ENCODE measurements at regions not wholly inside any gene's neighbourhood (a gene's known extent, or its start where the extent isn't known, plus 50 kb on each side); places are given as distances from the start of the nearest gene placed in this dataset.

DNA sequence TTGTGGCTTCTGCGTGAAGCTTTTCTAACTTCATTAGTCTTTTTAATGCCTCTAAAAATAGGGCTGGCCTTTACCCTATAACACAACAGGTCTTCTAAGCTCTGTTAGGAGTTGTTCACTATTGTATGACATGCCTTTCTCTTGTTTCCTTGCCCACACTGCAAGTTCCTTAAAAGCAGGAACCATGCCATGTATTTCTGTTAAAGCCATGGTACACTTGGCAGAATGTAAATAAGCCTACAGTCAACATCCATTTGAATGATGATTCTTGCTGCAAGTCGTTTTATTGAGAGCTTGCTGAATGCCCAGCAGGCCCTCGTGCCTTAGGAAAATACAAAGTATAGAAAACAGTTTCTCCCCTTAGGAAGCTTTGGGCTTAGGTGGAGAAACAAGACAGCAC is 214.6 kb downstream of the DUSP10 start:
- TF ChIP-seq POLR2A (IDR thresholded peaks at IDR 0.05): no peak
- TF ChIP-seq, protein P1, sequence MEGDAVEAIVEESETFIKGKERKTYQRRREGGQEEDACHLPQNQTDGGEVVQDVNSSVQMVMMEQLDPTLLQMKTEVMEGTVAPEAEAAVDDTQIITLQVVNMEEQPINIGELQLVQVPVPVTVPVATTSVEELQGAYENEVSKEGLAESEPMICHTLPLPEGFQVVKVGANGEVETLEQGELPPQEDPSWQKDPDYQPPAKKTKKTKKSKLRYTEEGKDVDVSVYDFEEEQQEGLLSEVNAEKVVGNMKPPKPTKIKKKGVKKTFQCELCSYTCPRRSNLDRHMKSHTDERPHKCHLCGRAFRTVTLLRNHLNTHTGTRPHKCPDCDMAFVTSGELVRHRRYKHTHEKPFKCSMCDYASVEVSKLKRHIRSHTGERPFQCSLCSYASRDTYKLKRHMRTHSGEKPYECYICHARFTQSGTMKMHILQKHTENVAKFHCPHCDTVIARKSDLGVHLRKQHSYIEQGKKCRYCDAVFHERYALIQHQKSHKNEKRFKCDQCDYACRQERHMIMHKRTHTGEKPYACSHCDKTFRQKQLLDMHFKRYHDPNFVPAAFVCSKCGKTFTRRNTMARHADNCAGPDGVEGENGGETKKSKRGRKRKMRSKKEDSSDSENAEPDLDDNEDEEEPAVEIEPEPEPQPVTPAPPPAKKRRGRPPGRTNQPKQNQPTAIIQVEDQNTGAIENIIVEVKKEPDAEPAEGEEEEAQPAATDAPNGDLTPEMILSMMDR (IDR thresholded peaks at IDR 0.05): no peak

Data from thyroid gland (tissue), 4 donors.